ENCODE measurements at regions not wholly inside any gene's neighbourhood (a gene's known extent, or its start where the extent isn't known, plus 50 kb on each side); places are given as distances from the start of the nearest gene placed in this dataset.

GRCh38 chr12:127399451-127399850 is 867.5 kb upstream of the TMEM132C start:
- TF ChIP-seq, protein P1, sequence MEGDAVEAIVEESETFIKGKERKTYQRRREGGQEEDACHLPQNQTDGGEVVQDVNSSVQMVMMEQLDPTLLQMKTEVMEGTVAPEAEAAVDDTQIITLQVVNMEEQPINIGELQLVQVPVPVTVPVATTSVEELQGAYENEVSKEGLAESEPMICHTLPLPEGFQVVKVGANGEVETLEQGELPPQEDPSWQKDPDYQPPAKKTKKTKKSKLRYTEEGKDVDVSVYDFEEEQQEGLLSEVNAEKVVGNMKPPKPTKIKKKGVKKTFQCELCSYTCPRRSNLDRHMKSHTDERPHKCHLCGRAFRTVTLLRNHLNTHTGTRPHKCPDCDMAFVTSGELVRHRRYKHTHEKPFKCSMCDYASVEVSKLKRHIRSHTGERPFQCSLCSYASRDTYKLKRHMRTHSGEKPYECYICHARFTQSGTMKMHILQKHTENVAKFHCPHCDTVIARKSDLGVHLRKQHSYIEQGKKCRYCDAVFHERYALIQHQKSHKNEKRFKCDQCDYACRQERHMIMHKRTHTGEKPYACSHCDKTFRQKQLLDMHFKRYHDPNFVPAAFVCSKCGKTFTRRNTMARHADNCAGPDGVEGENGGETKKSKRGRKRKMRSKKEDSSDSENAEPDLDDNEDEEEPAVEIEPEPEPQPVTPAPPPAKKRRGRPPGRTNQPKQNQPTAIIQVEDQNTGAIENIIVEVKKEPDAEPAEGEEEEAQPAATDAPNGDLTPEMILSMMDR (IDR thresholded peaks at IDR 0.05), result no peak
- TF ChIP-seq FOXP4 (CRISPR knock-in tag; IDR thresholded peaks at IDR 0.05), result no peak
- TF ChIP-seq ESRRA (CRISPR knock-in tag; IDR thresholded peaks at IDR 0.05; ENCODE audit: borderline replicate concordance), result no peak
- no peak for TF ChIP-seq ZNF317 (CRISPR knock-in tag; IDR thresholded peaks at IDR 0.05; ENCODE audit: borderline replicate concordance, low read depth)
- no peak for TF ChIP-seq FOXJ3 (CRISPR knock-in tag; IDR thresholded peaks at IDR 0.05; ENCODE audit: borderline replicate concordance)
- no peak for TF ChIP-seq CREB1 (CRISPR knock-in tag; IDR thresholded peaks at IDR 0.05)
- TF ChIP-seq CREM (CRISPR knock-in tag; IDR thresholded peaks at IDR 0.05), result no peak
- TF ChIP-seq NFE2L1 (CRISPR knock-in tag; IDR thresholded peaks at IDR 0.05), result no peak
- no peak for TF ChIP-seq ATF2 (CRISPR knock-in tag; IDR thresholded peaks at IDR 0.05; ENCODE audit: borderline replicate concordance, low read depth)
- TF ChIP-seq JUN (CRISPR knock-in tag; IDR thresholded peaks at IDR 0.05), result no peak
- TF ChIP-seq ATF1 (CRISPR knock-in tag; IDR thresholded peaks at IDR 0.05), result no peak
- no peak for TF ChIP-seq SOX15 (CRISPR knock-in tag; IDR thresholded peaks at IDR 0.05)
- no peak for TF ChIP-seq NR1H2 (CRISPR knock-in tag; IDR thresholded peaks at IDR 0.05)
